Right kidney (tissue), 1 donor: ENCODE measurements at regions not wholly inside any gene's neighbourhood (a gene's known extent, or its start where the extent isn't known, plus 50 kb on each side); places are given as distances from the start of the nearest gene placed in this dataset.
"Not testable (repeated sequence)": the region's sequence is repeated elsewhere in the genome, so short reads cannot be mapped to it uniquely, and the experiment has no call there.

ENCODE experiments used
- DNase-seq: peaks from one replicate; pipeline ENCODE4 v3.0.0-alpha.2; 2016

DNA sequence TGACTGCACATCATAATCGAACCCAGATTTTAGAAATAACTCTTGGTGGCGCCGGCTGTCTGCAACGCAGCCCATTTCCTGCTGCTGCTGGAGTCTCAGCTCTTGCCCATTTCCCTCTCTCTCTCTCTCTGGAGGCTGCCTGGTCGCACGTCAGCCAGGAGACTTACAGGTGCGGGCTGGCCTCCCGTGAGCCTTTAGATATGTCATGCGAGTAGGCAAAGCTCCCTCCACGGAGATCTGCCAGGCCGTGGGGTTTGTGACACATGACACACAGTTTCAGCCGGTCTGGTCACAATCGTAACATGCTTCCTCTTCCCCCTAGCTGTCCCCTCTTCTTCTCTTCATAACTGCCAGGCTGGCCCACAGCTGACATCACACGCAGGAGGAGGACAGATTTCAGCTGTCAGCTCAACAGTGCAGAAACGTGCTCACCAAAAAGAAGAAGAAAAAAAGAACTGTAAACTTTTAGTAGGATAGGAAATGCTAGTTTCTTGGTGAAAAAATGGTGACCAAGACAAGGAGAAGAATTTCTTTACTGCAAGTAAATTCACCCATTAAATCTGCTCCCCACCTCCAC is 489.3 kb downstream of the ZNF516 start:
- peak; percentile 54 for DNase-seq

DNA sequence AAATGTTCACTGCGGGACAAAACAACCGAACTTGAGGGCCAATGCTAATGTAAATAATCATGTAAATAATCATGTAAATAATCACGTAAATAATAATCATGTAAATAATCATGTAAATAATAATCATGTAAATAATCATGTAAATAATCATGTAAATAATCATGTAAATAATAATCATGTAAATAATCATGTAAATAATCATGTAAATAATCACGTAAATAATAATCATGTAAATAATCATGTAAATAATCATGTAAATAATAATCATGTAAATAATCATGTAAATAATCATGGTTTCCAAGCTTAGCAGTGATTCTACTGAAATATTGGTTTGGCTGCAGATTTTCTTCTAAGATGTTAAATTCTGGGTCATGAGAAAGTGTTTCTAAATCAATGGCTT is 507.1 kb downstream of the ZNF516 start:
- not testable (repeated sequence) for DNase-seq

DNA sequence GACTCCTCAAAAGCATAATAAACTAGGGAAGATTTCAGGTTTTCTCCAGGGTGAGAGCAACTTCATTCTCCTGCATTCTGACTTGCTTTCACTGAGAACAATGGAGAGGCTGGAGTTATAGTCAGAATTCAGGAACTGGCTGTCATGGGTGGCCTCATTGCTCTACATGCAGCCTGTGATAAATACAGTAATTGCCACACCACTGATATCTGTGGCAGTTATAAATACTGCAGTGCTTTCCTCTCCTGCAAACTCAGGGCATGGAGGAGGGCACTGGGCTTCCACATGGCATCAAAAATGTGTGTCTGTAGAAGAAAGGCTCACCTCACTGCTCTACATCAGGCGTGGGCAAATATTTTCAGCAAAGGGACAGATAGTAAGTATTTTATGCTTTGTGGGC is 510.2 kb downstream of the ZNF516 start:
- no peak for DNase-seq

GRCh38 chr18:75981102-75981501 is 513.9 kb downstream of the ZNF516 start:
- no peak for DNase-seq

- DNase-seq, result no peak
Measured at GRCh38 chr18:75977081-75977480, 518.0 kb downstream of the ZNF516 start.

GRCh38 chr18:75970212-75970611 is 524.8 kb downstream of the ZNF516 start:
- no peak for DNase-seq

DNA sequence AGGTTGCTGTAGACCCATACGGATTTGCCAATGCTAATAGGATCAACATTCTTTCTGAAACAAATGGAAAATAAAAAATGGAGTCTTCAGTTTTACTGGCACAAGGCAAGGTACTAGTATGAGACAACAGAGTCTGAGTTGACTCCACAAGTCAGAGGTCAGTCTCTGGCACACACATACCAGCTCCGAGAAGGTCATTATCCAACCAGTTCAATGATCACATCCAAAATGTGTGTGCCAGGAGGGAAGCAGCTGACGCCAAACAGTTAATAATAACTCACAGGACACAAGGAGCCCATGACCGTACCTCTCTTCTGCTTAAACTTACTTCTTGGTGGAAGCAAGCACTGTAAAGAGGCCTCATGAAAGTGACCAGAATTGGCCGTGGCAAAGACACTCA is 528.6 kb downstream of the ZNF516 start:
- no peak for DNase-seq

DNA sequence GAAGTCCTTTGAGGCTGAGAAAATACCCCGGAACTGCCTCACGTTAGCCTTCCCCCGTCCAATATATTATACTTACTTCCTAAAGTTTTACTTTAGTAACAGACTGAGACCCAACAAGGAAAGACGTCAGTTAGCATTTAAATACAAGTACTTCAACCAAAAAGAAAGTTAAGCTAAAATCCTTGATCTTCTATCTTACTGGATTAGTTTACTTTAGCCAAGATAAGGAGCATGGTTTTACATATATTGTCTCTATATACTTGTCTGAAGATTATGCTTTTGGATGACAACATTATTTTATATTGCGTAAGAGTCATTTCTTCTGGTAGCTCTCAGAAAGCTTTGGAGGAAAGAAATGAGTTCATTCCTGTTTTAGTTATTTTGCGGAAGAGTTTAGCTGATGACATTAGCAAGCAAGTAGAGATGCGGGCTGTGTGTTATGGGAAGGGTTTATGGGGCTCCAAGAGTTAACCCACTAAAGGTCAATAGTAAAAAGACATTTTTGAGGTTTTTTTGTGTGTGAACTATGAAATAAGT is 532.9 kb downstream of the ZNF516 start:
- no peak for DNase-seq

DNA sequence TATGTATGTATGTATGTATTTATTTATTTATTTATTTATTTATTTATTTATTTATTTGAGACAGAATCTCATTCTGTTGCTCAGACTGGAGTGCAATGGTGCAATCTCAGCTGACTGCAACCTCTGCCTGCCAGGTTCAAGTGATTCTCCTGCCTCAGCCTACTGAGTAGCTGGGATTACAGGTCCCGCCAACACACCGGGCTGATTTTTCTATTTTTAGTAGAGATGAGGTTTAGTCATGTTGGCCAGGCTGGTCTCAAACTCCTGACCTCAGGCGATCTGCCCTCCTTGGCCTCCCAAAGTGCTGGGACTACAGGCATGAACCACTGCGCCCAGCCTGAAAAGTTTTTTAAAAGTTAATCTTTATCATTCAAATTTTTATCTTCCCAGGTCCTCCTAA is 532.9 kb upstream of the SMIM21 start:
- not testable (repeated sequence) for DNase-seq

GRCh38 chr18:75959150-75959549 is 531.6 kb upstream of the SMIM21 start:
- DNase-seq, result no peak

DNA sequence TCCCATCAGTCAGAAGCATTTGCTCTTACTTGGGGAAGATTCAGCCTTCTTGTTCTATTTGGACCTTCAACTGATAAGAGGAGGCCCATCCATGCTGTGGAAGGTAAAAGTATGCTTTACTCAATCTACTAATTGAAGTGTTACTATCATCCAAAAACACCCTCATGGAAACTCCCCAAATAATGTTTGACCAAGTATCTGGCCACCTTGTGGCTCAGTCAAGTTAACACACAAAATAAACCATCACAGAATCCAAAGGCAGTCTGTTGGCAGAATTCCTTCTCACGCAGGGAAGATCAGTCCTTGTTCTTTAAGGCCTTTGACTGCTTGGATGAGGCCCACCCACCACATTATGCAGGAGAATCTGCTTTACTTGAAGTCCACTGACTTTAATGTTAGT is 531.2 kb upstream of the SMIM21 start:
- DNase-seq, result no peak

DNA sequence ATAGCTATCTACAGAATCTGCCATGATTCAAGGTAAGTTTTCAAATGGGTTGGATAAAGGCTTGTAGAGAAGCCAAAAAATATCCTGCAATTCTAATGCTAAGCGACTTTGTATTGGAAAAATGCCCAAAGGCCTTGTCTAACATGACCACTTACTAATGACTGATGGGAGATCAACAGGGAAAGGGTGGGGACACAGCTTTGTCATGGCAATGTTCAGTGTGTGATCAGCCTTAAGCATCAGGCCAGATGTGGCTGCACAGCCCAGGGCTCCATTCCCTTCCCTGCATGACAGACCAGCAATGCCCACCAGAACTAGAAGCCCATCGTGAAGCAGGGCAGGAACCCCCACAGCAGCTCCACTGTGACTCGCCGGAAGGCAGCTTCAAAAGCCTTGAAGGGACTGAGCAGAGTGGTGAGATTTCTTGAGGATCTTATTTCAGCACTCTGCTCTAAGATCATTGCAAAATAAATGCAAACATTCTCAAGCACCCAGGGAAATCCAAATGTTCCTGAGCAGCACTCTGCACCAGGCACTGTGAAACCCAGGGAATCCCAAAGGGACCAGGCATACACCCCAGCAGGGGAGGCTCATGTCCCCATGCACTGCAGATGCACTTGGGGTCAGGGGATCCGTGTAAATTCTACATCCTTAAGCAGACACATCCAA is 517.9 kb upstream of the SMIM21 start:
- DNase-seq, result no peak

DNA sequence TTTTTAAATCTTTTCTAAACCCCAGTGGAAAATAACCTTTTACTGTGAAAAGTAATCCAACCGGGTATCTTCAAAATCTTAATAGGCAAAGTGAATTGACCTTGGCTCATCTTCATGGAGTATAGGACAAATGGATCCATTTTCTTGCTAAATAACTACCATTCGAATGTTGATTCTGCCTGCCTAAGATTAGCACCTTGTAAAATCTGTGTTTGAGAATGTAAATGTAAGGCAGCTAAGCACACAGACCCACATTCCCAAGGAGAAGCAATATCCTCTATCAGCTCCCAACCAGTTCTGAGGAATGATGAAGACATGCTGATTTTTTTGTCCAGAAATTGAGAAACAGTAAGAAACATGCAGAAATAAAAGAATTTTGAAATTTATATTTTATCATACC is 509.8 kb upstream of the SMIM21 start:
- no peak for DNase-seq

DNA sequence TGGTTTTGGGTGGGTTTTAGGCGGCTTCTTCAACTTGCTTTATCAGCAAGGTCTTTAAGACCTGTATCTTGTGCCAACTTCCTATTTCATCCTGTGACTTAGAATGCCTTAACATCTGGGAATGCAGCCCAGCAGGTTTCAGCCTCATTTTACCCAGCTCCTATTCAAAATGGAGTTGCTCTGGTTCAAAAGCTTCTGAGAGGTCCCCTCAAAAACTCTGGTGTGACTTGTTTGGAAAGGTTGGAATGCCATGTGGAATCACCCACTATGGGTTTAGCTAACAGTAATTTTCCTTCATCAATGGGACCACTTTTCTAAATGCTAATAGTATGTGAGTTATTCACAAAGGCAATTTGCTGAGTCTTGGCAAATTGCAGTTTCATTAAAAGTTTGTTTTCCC is 509.4 kb upstream of the SMIM21 start:
- no peak for DNase-seq

DNA sequence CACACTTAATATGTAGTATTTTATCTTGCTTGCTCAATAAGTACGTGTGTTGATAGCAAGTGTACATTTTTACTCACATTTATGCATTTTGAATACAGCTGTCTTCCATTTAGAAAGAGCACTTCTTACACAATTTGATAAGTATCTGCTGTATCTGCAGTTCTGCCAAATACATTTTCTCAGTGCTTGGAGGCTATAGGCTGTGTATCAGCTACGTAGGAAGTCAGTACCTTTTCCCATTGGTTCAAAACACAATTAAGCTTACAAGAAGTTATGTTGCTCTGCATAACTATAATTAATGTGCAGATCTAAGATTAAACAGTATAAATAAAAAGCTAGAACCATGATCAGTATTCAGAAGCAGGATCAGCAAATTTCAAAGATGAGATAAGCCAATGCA is 503.6 kb upstream of the SMIM21 start:
- DNase-seq, result no peak

GRCh38 chr18:75928706-75929105 is 501.2 kb upstream of the SMIM21 start:
- no peak for DNase-seq

GRCh38 chr18:75927791-75928190 is 500.3 kb upstream of the SMIM21 start:
- no peak for DNase-seq

GRCh38 chr18:75926811-75927210 is 499.3 kb upstream of the SMIM21 start:
- no peak for DNase-seq

- no peak for DNase-seq
Measured at GRCh38 chr18:75923169-75923568, 495.7 kb upstream of the SMIM21 start.

GRCh38 chr18:75916624-75916982 is 489.1 kb upstream of the SMIM21 start:
- DNase-seq, result no peak

DNA sequence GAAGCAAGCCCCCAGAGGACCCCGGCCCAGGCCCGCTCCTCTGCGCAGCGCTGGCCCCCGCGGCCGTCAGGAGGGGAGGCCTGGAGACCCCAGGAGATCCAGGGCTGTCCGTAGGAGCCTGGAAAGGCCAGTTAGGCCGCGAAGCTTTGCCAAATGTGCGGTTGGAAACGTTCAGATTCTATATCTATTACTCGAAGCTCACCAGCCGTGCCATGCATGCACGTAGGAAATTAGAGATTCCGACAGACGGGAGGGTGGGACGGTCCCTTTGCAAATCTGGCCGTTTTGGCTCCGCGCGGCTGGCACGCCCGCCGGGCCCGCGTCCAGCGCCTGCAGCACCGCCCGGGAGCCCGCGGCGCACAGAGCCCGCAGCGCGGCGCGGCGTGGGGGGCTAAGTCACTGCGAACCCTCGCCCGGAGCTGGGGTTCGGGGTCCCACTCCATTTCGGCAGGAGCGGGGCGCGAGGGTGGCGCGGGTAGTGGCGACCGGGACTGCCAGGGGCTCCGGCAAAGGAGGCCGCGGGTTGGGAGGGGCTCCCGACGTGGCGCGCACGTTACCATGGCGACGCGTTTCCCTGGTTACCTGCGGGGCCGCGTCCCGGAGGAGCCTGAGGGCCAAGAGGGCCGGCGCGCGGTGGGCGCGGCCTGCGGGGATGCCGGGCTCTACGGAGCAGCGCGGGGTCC is 488.6 kb upstream of the SMIM21 start:
- peak; percentile 84 for DNase-seq

DNA sequence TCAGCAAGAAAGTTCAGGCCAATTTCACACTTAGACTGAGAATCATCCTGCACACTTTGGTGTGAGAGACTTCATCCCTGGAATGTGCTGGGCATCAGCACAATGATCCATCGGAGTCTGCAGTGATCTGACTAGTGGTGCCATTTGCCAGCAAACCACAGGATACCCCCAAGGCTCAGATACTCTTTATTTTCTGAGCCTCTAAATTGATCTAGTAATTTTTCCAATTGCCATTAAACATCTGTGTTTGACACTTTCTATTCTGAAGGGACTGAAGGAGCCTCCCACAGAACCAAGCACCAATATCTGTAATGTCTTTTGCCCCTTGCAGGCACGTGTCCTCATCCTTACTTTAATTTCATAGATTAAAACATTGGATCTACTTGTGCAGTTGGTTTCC is 485.3 kb upstream of the SMIM21 start:
- no peak for DNase-seq

DNA sequence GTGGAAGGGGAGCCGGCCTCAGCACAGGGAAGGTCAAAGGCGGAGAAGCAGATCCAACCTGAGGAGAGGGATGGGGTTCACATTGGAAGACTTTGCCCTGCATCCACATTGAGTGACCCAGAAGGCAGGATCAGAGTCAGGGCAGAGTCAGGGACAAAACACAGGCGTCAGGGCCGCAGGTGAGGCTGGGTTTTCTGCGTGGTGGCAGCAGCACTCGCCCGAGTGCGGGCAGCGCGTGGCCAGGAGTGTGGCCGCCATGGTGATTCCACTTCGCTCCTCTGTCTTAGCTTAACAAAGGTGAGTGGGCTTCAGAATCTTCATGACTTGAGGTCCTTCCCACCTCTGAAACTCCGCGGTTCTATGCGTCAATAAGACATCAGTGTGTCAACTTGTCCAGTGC is 476.9 kb upstream of the SMIM21 start:
- no peak for DNase-seq

- no peak for DNase-seq
Measured at GRCh38 chr18:75898651-75899050, 471.1 kb upstream of the SMIM21 start.
